H9 (cell line): ENCODE measurements at regions not wholly inside any gene's neighbourhood (a gene's known extent, or its start where the extent isn't known, plus 50 kb on each side); places are given as distances from the start of the nearest gene placed in this dataset.
A peak's percentile ranks its signal among the peaks of the same experiment; 100 is the strongest.

ENCODE experiments used
- DNase-seq: peaks from one replicate; pipeline ENCODE4 v3.0.0-alpha.2; 2017
- H2AFZ ChIP-seq: one replicate; pipeline ENCODE4 v1.6.1; 2013; ENCODE audit warnings: mild to moderate bottlenecking, low read length, control low read depth, moderate library complexity
- H2AK5ac ChIP-seq: 2 replicates; pipeline ENCODE4 v1.6.1; 2013; ENCODE audit warnings: low read length, control low read depth, mixed read lengths; ENCODE audit not compliant: insufficient read length
- H2BK120ac ChIP-seq: one replicate; pipeline ENCODE4 v1.6.1; 2013; ENCODE audit warnings: low read depth, mild to moderate bottlenecking, low read length, control low read depth, inconsistent platforms; ENCODE audit not compliant: poor library complexity, severe bottlenecking
- H2BK12ac ChIP-seq: 2 replicates; pipeline ENCODE4 v1.6.1; 2013; ENCODE audit warnings: low read length, control low read depth, mixed read lengths, low read depth; ENCODE audit not compliant: insufficient read length
- H2BK15ac ChIP-seq: 2 replicates; pipeline ENCODE4 v1.6.1; 2013; ENCODE audit warnings: low read depth, low read length, control low read depth
- H2BK20ac ChIP-seq: one replicate; pipeline ENCODE4 v1.6.1; 2013; ENCODE audit warnings: low read depth, mild to moderate bottlenecking, low read length, control low read depth, inconsistent platforms; ENCODE audit not compliant: poor library complexity, severe bottlenecking
- H2BK5ac ChIP-seq: 2 replicates; pipeline ENCODE4 v1.6.1; 2013; ENCODE audit warnings: low read length, control low read depth, mixed read lengths; ENCODE audit not compliant: insufficient read length
- H3K14ac ChIP-seq: 2 replicates; pipeline ENCODE4 v1.6.1; 2013; ENCODE audit warnings: low read length, control low read depth; ENCODE audit not compliant: insufficient read depth
- H3K18ac ChIP-seq: 2 replicates; pipeline ENCODE4 v1.6.1; 2013; ENCODE audit warnings: low read depth, mild to moderate bottlenecking, mixed read lengths, low read length, control low read depth; ENCODE audit not compliant: insufficient read length
- H3K23ac ChIP-seq: 2 replicates; pipeline ENCODE4 v1.6.1; 2013; ENCODE audit warnings: low read length, control low read depth, mixed read lengths, low read depth; ENCODE audit not compliant: insufficient read length
- H3K23me2 ChIP-seq: 2 replicates; pipeline ENCODE4 v1.6.1; 2013; ENCODE audit warnings: low read depth, mild to moderate bottlenecking, mixed read lengths, low read length, control low read depth; ENCODE audit not compliant: insufficient read length, poor library complexity, severe bottlenecking
- H3K27ac ChIP-seq: 2 replicates; pipeline ENCODE4 v1.5.1; 2013; ENCODE audit warnings: low read length, control low read depth, mixed read lengths, low read depth; ENCODE audit not compliant: insufficient read length
- H3K27me3 ChIP-seq: 2 replicates; pipeline ENCODE4 v1.6.1; 2013; ENCODE audit warnings: low read length, control low read depth, inconsistent platforms; ENCODE audit not compliant: insufficient read depth
- H3K4ac ChIP-seq: 2 replicates; pipeline ENCODE4 v1.6.1; 2013; ENCODE audit warnings: low read depth, mild to moderate bottlenecking, control low read depth, inconsistent platforms, low read length, moderate library complexity
- H3K4me1 ChIP-seq: 2 replicates; pipeline ENCODE4 v1.6.1; 2013; ENCODE audit warnings: low read length, control low read depth, inconsistent platforms; ENCODE audit not compliant: insufficient read depth
- H3K4me2 ChIP-seq: 2 replicates; pipeline ENCODE4 v1.6.1; 2013; ENCODE audit warnings: low read length, control low read depth, mixed read lengths; ENCODE audit not compliant: insufficient read length, insufficient read depth
- H3K56ac ChIP-seq: 2 replicates; pipeline ENCODE4 v1.6.1; 2013; ENCODE audit warnings: low read depth, mild to moderate bottlenecking, mixed read lengths, low read length, control low read depth; ENCODE audit not compliant: insufficient read length
- H3K79me1 ChIP-seq: 2 replicates; pipeline ENCODE4 v1.6.1; 2013; ENCODE audit warnings: low read depth, mild to moderate bottlenecking, moderate library complexity, low read length, control low read depth, inconsistent platforms; ENCODE audit not compliant: insufficient read depth, poor library complexity, severe bottlenecking
- H3K79me2 ChIP-seq: 2 replicates; pipeline ENCODE4 v1.6.1; 2013; ENCODE audit warnings: low read length, control low read depth, inconsistent platforms; ENCODE audit not compliant: insufficient read depth
- H3K9ac ChIP-seq: 2 replicates; pipeline ENCODE4 v1.6.1; 2013; ENCODE audit warnings: low read length, control low read depth, mixed read lengths; ENCODE audit not compliant: insufficient read length; ENCODE audit errors: extremely low read depth
- H3K9me3 ChIP-seq: one replicate; pipeline ENCODE4 v1.6.1; 2013; ENCODE audit warnings: low read depth, low read length, inconsistent platforms; ENCODE audit not compliant: control insufficient read depth
- H3T11ph ChIP-seq: one replicate; pipeline ENCODE4 v1.6.1; 2013; ENCODE audit warnings: mild to moderate bottlenecking, low read length, control low read depth, inconsistent platforms
- H4K20me1 ChIP-seq: one replicate; pipeline ENCODE4 v1.6.1; 2013; ENCODE audit not compliant: control insufficient read depth, insufficient read length, insufficient read depth
- H4K5ac ChIP-seq: 2 replicates; pipeline ENCODE4 v1.6.1; 2013; ENCODE audit warnings: low read depth, mild to moderate bottlenecking, mixed read lengths, low read length, control low read depth; ENCODE audit not compliant: insufficient read length
- H4K8ac ChIP-seq: replicated peaks from 2 replicates; pipeline ENCODE4 v1.6.1; 2013; ENCODE audit warnings: low read length, control low read depth, mixed read lengths, low read depth; ENCODE audit not compliant: insufficient read length
- H4K91ac ChIP-seq: 2 replicates; pipeline ENCODE4 v1.6.1; 2013; ENCODE audit warnings: low read depth, mild to moderate bottlenecking, moderate library complexity, mixed read lengths, low read length, control low read depth; ENCODE audit not compliant: insufficient read length
- H3K27ac Mint-ChIP-seq, 3 experiments: 2 replicates in 2 of 3; 3 replicates in 1 of 3; pipeline ENCODE4 v1.8.0; 2020 to 2021; ENCODE audit warnings: mixed read lengths in 3 of 3, mild to moderate bottlenecking in 1 of 3, moderate library complexity in 1 of 3
- H3K27me3 Mint-ChIP-seq: 2 replicates; pipeline ENCODE4 v1.8.0; 2021; ENCODE audit warnings: low read depth, mild to moderate bottlenecking, moderate library complexity, mixed read lengths
- H3K36me3 Mint-ChIP-seq, 3 experiments: 2 replicates in 2 of 3; 3 replicates in 1 of 3; pipeline ENCODE4 v1.8.0; 2020 to 2021; ENCODE audit warnings: low read depth in 3 of 3, mixed read lengths in 3 of 3; ENCODE audit not compliant: insufficient read depth in 1 of 3
- H3K4me1 Mint-ChIP-seq, 2 experiments: 2 replicates each; pipeline ENCODE4 v1.8.0; 2020; ENCODE audit warnings: mixed read lengths in 2 of 2
- H3K4me3 Mint-ChIP-seq, 2 experiments: 2 replicates in 1 of 2; 3 replicates in 1 of 2; pipeline ENCODE4 v1.8.0; 2020 to 2021; ENCODE audit warnings: mild to moderate bottlenecking in 2 of 2, mixed read lengths in 2 of 2, moderate library complexity in 1 of 2
- H3K9me3 Mint-ChIP-seq, 2 experiments: 2 replicates in 1 of 2; 3 replicates in 1 of 2; pipeline ENCODE4 v1.8.0; 2020; ENCODE audit warnings: mild to moderate bottlenecking in 2 of 2, mixed read lengths in 2 of 2, moderate library complexity in 1 of 2
- CTCF ChIP-seq: fragments of 200-600 bp; sonication (generic); conservative IDR thresholded peaks from 3 replicates; pipeline ENCODE4 v1.8.0; 2021; ENCODE audit warnings: antibody characterized with exemption, mild to moderate bottlenecking
- WGBS: extraction: QIAGEN DNeasy Blood & Tissue Kit; methylation state at CpG from one replicate; pipeline ENCODE4 v1.1.7; 2013; ENCODE audit warnings: missing lambda C conversion rate, low lambda C conversion rate, mixed read lengths; ENCODE audit not compliant: insufficient read length; ENCODE audit errors: extremely low coverage; 5-methylcytosine and 5-hydroxymethylcytosine counted together

GRCh38 chr2:198545411-198545810 is 741.0 kb downstream of the PLCL1 start:
- H3K27ac Mint-ChIP-seq: no peak overlapping the region
- H4K91ac ChIP-seq: no peak overlapping the region
- H3K4me2 ChIP-seq: no peak overlapping the region
- H4K20me1 ChIP-seq: no peaks in the 10 kb centered on the region
- no peak overlapping the region for H2BK15ac ChIP-seq
- H3K23ac ChIP-seq: no peak overlapping the region
- H4K8ac ChIP-seq: no peak overlapping the region
- H3K27ac ChIP-seq: no peak overlapping the region
- no peak overlapping the region for H2BK120ac ChIP-seq
- no peak overlapping the region for H4K5ac ChIP-seq
- no peak overlapping the region for H2AK5ac ChIP-seq
- H3K9me3 ChIP-seq: no peaks in the 10 kb centered on the region
- H3K4ac ChIP-seq: no peak overlapping the region
- no peak overlapping the region for H2AFZ ChIP-seq
- H3K27me3 Mint-ChIP-seq: no peaks in the 10 kb centered on the region
- no peak overlapping the region for H3K56ac ChIP-seq
- no peaks in the 10 kb centered on the region for H3K79me2 ChIP-seq
- H3K14ac ChIP-seq: no peak overlapping the region
- H3K9ac ChIP-seq: no peak overlapping the region
- H3K4me1 Mint-ChIP-seq: no peaks in the 10 kb centered on the region; a peak in 1 of 4 replicates
- peaks cover 4% of the 10 kb centered on the region; the same call in 1 of the 2 replicates for H3K4me1 ChIP-seq
- no peak overlapping the region for H3K18ac ChIP-seq
- H2BK20ac ChIP-seq: no peak overlapping the region
- H3K27me3 ChIP-seq: no peaks in the 10 kb centered on the region
- no CpG with 5 or more reads among the region's 3 CpGs for WGBS
- no peaks in the 10 kb centered on the region for H3K9me3 Mint-ChIP-seq
- DNase-seq: peak; percentile 29
- no peak overlapping the region for H2BK12ac ChIP-seq
- no peak overlapping the region for H2BK5ac ChIP-seq
- H3K79me1 ChIP-seq: no peaks in the 10 kb centered on the region
- TF ChIP-seq CTCF: no peak
- no peak overlapping the region for H3T11ph ChIP-seq
- H3K4me3 Mint-ChIP-seq: no peak overlapping the region
- H3K23me2 ChIP-seq: no peaks in the 10 kb centered on the region
- H3K36me3 Mint-ChIP-seq: no peaks in the 10 kb centered on the region
